Right lobe of liver (tissue), 4 donors: ENCODE measurements at regions not wholly inside any gene's neighbourhood (a gene's known extent, or its start where the extent isn't known, plus 50 kb on each side); places are given as distances from the start of the nearest gene placed in this dataset.

Experiments used
- CTCF ChIP-seq, 4 donors: fragments of 200-600 bp in 3 of 4; fragments of 450-650 bp in 1 of 4; IDR thresholded peaks; one replicate each; pipeline versions ENCODE4 v1.5.1 to v1.8.0; 2016 to 2022; ENCODE audit warnings: antibody characterized with exemption in 4 of 4, mild to moderate bottlenecking in 2 of 4
- POLR2A ChIP-seq: fragments of 450-650 bp; IDR thresholded peaks from one replicate; pipeline ENCODE4 v1.6.1; 2017; ENCODE audit warnings: antibody characterized with exemption, mild to moderate bottlenecking
- donor health status: DM: no; HTN: no; CAD: no.
- donor health status: DM: no; HTN: no; CAD: no.
- donor health status: DM: no; HTN: yes; CAD: no.

GRCh38 chr3:28912120-28912885 is 368.6 kb upstream of the RBMS3 start:
- TF ChIP-seq CTCF (IDR thresholded peaks at IDR 0.05) = no peak
- no peak for TF ChIP-seq POLR2A
